ENCODE measurements at regions not wholly inside any gene's neighbourhood (a gene's known extent, or its start where the extent isn't known, plus 50 kb on each side); places are given as distances from the start of the nearest gene placed in this dataset.
A peak's percentile ranks its signal among the peaks of the same experiment; 100 is the strongest.

GRCh38 chr4:24476282-24476681 lies 108.1 kb downstream of the DHX15 start:
- Mint-ChIP-seq H3K27me3 (peaks cover 75% of the 10 kb centered on the region), H3K4me1 (ENCODE audit: low read depth) (peaks cover 16% of the 10 kb centered on the region), H3K27ac (no peak overlapping the region), H3K36me3 (ENCODE audit: low read depth) (no peaks in the 10 kb centered on the region), H3K9me3 (no peaks in the 10 kb centered on the region), H3K4me3 (no peak overlapping the region)

- Mint-ChIP-seq H3K27me3 (peaks cover 74% of the 10 kb centered on the region), H3K9me3 (no peaks in the 10 kb centered on the region), H3K27ac (no peak overlapping the region), H3K36me3 (ENCODE audit: low read depth) (no peaks in the 10 kb centered on the region), H3K4me1 (ENCODE audit: low read depth) (peaks cover 19% of the 10 kb centered on the region), H3K4me3 (no peak overlapping the region)
Observed at GRCh38 chr4:24475756-24476155, 108.6 kb downstream of the DHX15 start.

GRCh38 chr4:24473309-24473721 lies 111.0 kb downstream of the DHX15 start:
- Mint-ChIP-seq H3K27ac (peak overlapping the region; percentile 28), H3K9me3 (no peaks in the 10 kb centered on the region), H3K27me3 (peaks cover 85% of the 10 kb centered on the region), H3K36me3 (ENCODE audit: low read depth) (no peaks in the 10 kb centered on the region), H3K4me3 (peak overlapping the region; percentile 90), H3K4me1 (ENCODE audit: low read depth) (peaks cover 35% of the 10 kb centered on the region)

- Mint-ChIP-seq H3K4me1 (ENCODE audit: low read depth) (peaks cover 35% of the 10 kb centered on the region), H3K4me3 (peak overlapping the region; percentile 90), H3K36me3 (ENCODE audit: low read depth) (no peaks in the 10 kb centered on the region), H3K27me3 (peaks cover 85% of the 10 kb centered on the region), H3K9me3 (no peaks in the 10 kb centered on the region), H3K27ac (peak overlapping the region; percentile 48)
Observed at GRCh38 chr4:24472514-24473308, 111.6 kb downstream of the DHX15 start.

GRCh38 chr4:24472161-24472510 lies 112.2 kb downstream of the DHX15 start:
- H3K36me3 Mint-ChIP-seq (ENCODE audit: low read depth): no peaks in the 10 kb centered on the region
- peaks cover 35% of the 10 kb centered on the region for H3K4me1 Mint-ChIP-seq (ENCODE audit: low read depth)
- no peaks in the 10 kb centered on the region for H3K9me3 Mint-ChIP-seq
- peak overlapping the region; percentile 90 for H3K4me3 Mint-ChIP-seq
- H3K27ac Mint-ChIP-seq: peak overlapping the region; percentile 48
- peaks cover 85% of the 10 kb centered on the region for H3K27me3 Mint-ChIP-seq

GRCh38 chr4:24471486-24472160 lies 112.7 kb downstream of the DHX15 start:
- H3K4me3 Mint-ChIP-seq: peak overlapping the region; percentile 90
- H3K27ac Mint-ChIP-seq: no peak overlapping the region
- H3K36me3 Mint-ChIP-seq (ENCODE audit: low read depth): no peaks in the 10 kb centered on the region
- H3K27me3 Mint-ChIP-seq: peaks cover 82% of the 10 kb centered on the region
- peaks cover 35% of the 10 kb centered on the region for H3K4me1 Mint-ChIP-seq (ENCODE audit: low read depth)
- H3K9me3 Mint-ChIP-seq: no peaks in the 10 kb centered on the region

- H3K9me3 Mint-ChIP-seq: no peaks in the 10 kb centered on the region
- peaks cover 35% of the 10 kb centered on the region for H3K4me1 Mint-ChIP-seq (ENCODE audit: low read depth)
- no peaks in the 10 kb centered on the region for H3K36me3 Mint-ChIP-seq (ENCODE audit: low read depth)
- peak overlapping the region; percentile 70 for H3K27ac Mint-ChIP-seq
- peaks cover 81% of the 10 kb centered on the region for H3K27me3 Mint-ChIP-seq
- peak overlapping the region; percentile 85 for H3K4me3 Mint-ChIP-seq
Observed at GRCh38 chr4:24470666-24471485, 113.5 kb downstream of the DHX15 start.

- H3K4me3 Mint-ChIP-seq: no peak overlapping the region
- peaks cover 79% of the 10 kb centered on the region for H3K27me3 Mint-ChIP-seq
- no peaks in the 10 kb centered on the region for H3K36me3 Mint-ChIP-seq (ENCODE audit: low read depth)
- H3K27ac Mint-ChIP-seq: no peak overlapping the region
- H3K4me1 Mint-ChIP-seq (ENCODE audit: low read depth): peaks cover 30% of the 10 kb centered on the region
- H3K9me3 Mint-ChIP-seq: no peaks in the 10 kb centered on the region
Observed at GRCh38 chr4:24468071-24468470, 116.3 kb downstream of the DHX15 start.

GRCh38 chr4:24464566-24464965 lies 119.8 kb downstream of the DHX15 start:
- Mint-ChIP-seq H3K9me3 (no peaks in the 10 kb centered on the region), H3K27me3 (peaks cover 76% of the 10 kb centered on the region), H3K4me1 (ENCODE audit: low read depth) (peaks cover 10% of the 10 kb centered on the region), H3K4me3 (no peak overlapping the region), H3K36me3 (ENCODE audit: low read depth) (no peaks in the 10 kb centered on the region), H3K27ac (no peak overlapping the region)

GRCh38 chr4:24456431-24456830 lies 127.9 kb downstream of the DHX15 start:
- Mint-ChIP-seq H3K4me1 (ENCODE audit: low read depth) (no peaks in the 10 kb centered on the region), H3K27ac (no peak overlapping the region), H3K36me3 (ENCODE audit: low read depth) (no peaks in the 10 kb centered on the region), H3K4me3 (no peak overlapping the region), H3K27me3 (peaks cover 17% of the 10 kb centered on the region), H3K9me3 (no peaks in the 10 kb centered on the region)

- Mint-ChIP-seq H3K9me3 (no peaks in the 10 kb centered on the region), H3K36me3 (ENCODE audit: low read depth) (no peaks in the 10 kb centered on the region), H3K27ac (no peak overlapping the region)
Observed at GRCh38 chr4:24453951-24454350, 130.4 kb downstream of the DHX15 start.

GRCh38 chr4:24451870-24452269 lies 132.5 kb downstream of the DHX15 start:
- no peaks in the 10 kb centered on the region for H3K9me3 Mint-ChIP-seq
- no peaks in the 10 kb centered on the region for H3K4me1 Mint-ChIP-seq (ENCODE audit: low read depth)
- H3K27me3 Mint-ChIP-seq: peaks cover 31% of the 10 kb centered on the region
- no peak overlapping the region for H3K4me3 Mint-ChIP-seq
- no peak overlapping the region for H3K27ac Mint-ChIP-seq
- H3K36me3 Mint-ChIP-seq (ENCODE audit: low read depth): no peaks in the 10 kb centered on the region

More at GRCh38 chr4:24453951-24454350, 130.4 kb downstream of the DHX15 start:
- Mint-ChIP-seq H3K27me3 (peaks cover 19% of the 10 kb centered on the region), H3K4me1 (ENCODE audit: low read depth) (no peaks in the 10 kb centered on the region), H3K4me3 (no peak overlapping the region)

- Mint-ChIP-seq H3K9me3 (no peaks in the 10 kb centered on the region), H3K4me3 (no peak overlapping the region), H3K27ac (no peak overlapping the region), H3K27me3 (peaks cover 27% of the 10 kb centered on the region), H3K4me1 (ENCODE audit: low read depth) (no peaks in the 10 kb centered on the region), H3K36me3 (ENCODE audit: low read depth) (no peaks in the 10 kb centered on the region)
Observed at GRCh38 chr4:24443200-24443599, 141.2 kb downstream of the DHX15 start.

- no peak overlapping the region for H3K4me3 Mint-ChIP-seq
- H3K4me1 Mint-ChIP-seq (ENCODE audit: low read depth): no peaks in the 10 kb centered on the region
- no peaks in the 10 kb centered on the region for H3K9me3 Mint-ChIP-seq
- H3K36me3 Mint-ChIP-seq (ENCODE audit: low read depth): no peaks in the 10 kb centered on the region
- H3K27ac Mint-ChIP-seq: no peak overlapping the region
- peaks cover 14% of the 10 kb centered on the region for H3K27me3 Mint-ChIP-seq
Observed at GRCh38 chr4:24440765-24441164, 143.6 kb downstream of the DHX15 start.

GRCh38 chr4:24434241-24434640 lies 150.1 kb downstream of the DHX15 start:
- Mint-ChIP-seq H3K27ac (no peak overlapping the region), H3K36me3 (ENCODE audit: low read depth) (no peaks in the 10 kb centered on the region), H3K27me3 (peaks cover 8% of the 10 kb centered on the region), H3K4me1 (ENCODE audit: low read depth) (no peaks in the 10 kb centered on the region), H3K4me3 (no peak overlapping the region), H3K9me3 (no peaks in the 10 kb centered on the region)
